DMS 273 (cell line): ENCODE measurements at regions not wholly inside any gene's neighbourhood (a gene's known extent, or its start where the extent isn't known, plus 50 kb on each side); places are given as distances from the start of the nearest gene placed in this dataset.
"Not testable (repeated sequence)": the region's sequence is repeated elsewhere in the genome, so short reads cannot be mapped to it uniquely, and the experiment has no call there.

ENCODE experiments used
- DNase-seq: peaks from one replicate; lab custom pipeline; 2025; ENCODE audit not compliant: unreplicated experiment; lab: John Stamatoyannopoulos, UW

DNA sequence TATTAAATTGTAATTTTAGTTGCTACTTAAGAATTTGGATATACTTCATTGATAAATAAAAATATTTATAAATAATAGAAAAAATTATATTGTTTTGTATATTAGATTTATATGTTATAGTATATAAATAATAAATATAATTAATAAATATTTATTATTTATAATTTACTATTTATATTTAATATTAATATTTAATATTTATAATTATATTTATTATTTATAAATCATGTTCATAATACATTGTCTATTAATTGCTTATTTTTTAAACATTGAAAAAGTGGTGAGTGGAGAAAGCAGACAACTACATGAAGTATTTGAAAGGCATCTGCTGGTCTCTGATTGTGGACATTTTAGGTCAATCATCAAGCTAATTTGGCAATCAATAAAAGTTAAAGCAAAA, 464.5 kb downstream of the MMUT start:
- DNase-seq: no peak

DNA sequence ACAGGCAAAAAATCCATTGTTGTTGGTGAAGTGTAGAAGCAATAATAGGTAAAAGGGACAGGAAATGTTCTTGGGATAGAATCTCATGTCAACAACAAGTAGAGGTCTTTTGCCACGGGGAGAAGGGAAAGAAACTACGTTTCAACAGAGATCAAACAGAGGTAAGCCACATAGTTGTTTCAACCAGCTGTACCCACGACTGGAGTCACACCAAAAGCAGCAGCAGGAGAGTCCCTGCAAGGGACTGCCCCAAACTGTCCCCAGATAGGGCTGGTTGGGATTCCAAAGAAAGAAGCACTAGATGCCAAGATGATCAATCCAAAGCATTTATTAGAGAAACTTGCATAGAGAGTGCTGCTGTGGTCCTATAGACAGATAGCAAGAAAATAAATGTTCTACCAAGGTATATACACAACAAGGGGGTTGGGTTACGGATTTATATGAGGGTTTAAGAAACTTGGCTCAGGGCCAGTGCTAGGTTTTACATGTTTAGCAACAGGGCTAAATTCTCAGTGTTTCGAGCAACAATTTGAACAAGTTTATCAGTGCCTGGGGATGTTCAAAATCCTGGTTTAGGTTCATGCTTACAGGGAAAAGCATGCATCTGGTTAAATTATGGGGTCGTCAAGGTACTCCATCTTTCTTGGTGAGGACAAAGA, 466.5 kb downstream of the MMUT start:
- DNase-seq: no peak

- peak; percentile 11 for DNase-seq
Observed at GRCh38 chr6:48994811-48995210, 468.2 kb downstream of the MMUT start.

DNA sequence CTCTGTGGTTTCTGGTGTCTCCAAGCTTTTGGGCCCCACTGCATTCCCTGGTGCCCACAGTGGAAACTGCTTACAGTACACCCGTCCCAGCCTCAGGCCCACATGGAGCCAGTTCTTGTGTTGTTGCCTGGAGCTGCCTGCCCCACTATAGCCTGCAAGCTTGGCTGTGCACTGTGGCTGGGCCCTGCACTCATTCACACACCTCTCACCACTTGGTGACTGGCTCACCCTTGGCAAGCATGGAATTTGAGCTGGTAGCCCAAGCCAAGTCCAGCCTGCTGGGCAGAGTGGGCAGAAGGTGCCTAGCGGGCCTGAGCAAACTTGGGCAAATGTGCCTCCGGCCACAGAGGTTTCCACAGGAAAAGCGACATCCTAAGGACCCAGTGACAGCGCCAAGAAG, 472.3 kb downstream of the MMUT start:
- no peak for DNase-seq

- no peak for DNase-seq
Observed at GRCh38 chr6:48986845-48987244, 476.2 kb downstream of the MMUT start.

DNA sequence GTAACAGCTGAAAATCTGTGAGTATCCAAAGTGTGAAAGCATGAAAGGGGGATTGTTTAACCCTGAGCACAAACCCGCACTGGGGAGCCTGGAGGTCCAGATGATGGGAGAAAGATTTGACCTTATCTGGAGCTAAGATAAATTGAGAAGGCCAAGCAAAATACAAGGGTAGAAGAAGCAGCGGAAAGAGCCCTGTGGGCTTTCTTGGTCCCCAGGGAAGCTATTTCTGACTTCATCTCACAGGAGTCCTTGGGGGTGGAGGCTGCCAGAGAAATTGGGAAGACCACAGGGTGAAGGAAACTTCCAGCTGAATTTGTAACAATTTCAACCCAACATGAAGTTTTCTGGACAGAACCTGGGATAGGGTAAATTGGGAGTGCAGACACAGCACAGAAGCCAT, 476.9 kb downstream of the MMUT start:
- no peak for DNase-seq

- DNase-seq: no peak
Observed at GRCh38 chr6:48985025-48985424, 478.0 kb downstream of the MMUT start.

GRCh38 chr6:48983968-48984367, 479.1 kb downstream of the MMUT start:
- DNase-seq: not testable (repeated sequence)

DNA sequence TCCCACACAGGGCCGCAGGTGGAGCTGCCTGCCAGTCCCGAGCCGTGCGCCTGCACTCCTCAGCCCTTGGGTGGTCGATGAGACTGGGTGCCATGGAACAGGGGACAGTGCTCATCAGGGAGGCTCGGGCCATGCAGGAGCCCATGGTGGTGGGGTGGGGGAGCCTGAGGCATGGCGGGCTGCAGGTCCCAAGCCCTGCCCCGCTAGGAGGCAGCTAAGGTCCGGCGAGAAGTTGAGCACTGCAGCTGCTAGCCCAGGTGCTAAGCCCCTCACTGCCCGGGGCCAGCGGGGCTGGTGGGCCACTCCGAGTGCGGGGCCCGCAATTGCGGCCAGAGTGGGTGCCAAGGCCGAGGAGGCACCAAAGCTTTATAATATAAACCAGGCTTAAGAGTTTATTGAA, 479.7 kb downstream of the MMUT start:
- no peak for DNase-seq

- DNase-seq: no peak
Observed at GRCh38 chr6:48979806-48980205, 483.2 kb downstream of the MMUT start.

GRCh38 chr6:48979085-48979484, 484.0 kb downstream of the MMUT start:
- no peak for DNase-seq

GRCh38 chr6:48978016-48978415, 485.0 kb downstream of the MMUT start:
- DNase-seq: no peak

DNA sequence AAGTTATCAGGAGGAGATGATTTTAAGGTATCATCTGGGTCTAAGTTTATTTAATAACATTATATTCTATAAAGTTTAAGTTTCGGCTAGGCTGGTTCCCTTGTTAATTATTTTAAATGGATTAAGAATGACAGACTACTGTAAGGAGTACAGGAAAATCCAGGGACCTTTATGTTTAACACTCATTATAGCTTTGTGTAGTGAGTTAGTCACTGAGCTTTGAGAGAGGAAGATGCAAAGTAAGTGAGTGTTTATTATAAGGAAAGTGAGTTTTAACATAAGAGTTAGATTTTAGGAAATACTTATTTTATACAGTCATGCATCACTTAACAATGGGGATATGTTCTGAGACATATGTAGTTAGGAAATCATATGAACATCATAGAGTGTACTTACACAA, 485.5 kb downstream of the MMUT start:
- DNase-seq: no peak

DNA sequence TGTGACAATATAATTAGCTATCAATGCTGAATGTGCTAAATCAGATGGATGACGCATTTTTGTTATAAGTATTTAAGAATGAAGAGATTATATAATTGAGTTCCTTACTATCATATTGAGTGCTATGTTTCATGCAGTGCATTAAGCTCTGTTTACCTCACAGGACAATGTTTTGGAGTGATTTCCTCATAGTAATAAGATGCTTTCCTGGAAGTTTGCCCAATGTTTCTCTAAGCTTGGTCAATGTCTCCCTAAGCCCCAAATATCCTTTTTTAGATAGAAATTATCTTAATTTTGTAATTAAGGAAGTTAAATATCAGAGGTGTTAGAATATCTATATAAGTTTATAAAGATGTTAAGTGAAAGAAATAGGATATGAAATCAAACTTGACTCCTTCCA, 489.6 kb downstream of the MMUT start:
- no peak for DNase-seq

GRCh38 chr6:48961781-48962415, 501.2 kb downstream of the MMUT start:
- DNase-seq: no peak

GRCh38 chr6:48959251-48960060, 503.6 kb downstream of the MMUT start:
- DNase-seq: no peak

DNA sequence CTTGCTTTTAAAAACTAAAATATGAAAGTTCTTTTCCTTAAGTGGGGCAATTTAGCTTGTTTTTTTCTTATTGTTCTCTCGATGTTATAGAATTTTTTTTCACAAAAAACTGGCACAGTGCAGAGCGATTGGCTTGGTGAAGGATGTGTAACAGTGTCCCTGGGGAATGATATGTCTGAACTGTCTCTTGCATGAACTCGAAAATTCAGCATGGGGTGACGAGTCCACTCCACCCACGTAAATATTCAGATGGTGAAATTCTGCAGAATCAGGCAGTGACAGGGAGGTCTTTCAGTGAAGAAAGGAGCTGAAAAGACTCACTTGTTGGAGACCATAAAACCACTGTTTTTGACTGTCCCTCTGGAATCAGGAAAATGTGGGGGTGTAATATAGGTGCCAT, 505.3 kb downstream of the MMUT start:
- no peak for DNase-seq

- no peak for DNase-seq
Observed at GRCh38 chr6:48951917-48952316, 511.1 kb downstream of the MMUT start.

- DNase-seq: peak; percentile 89
Observed at GRCh38 chr6:48944276-48944675, 518.8 kb downstream of the MMUT start.

DNA sequence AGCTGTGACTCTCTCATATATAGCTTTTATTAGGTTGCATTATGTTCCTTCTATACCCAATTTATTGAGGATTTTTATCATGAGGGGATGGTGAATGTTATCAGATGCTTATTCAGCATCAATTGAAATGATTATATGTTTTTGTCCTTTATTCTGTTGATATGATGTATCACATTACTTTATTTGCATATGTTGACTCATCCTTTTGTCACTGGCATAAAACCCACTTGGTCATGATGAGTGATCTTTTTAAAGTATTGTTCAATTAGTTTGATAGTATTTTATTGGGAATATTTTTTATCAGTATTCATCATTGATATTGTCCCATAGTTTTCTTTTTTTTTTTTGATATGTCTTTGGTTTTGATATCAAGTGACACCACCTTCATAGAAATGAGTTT, 529.9 kb downstream of the MMUT start:
- no peak for DNase-seq

- DNase-seq: no peak
Observed at GRCh38 chr6:48928937-48929336, 534.1 kb downstream of the MMUT start.

DNA sequence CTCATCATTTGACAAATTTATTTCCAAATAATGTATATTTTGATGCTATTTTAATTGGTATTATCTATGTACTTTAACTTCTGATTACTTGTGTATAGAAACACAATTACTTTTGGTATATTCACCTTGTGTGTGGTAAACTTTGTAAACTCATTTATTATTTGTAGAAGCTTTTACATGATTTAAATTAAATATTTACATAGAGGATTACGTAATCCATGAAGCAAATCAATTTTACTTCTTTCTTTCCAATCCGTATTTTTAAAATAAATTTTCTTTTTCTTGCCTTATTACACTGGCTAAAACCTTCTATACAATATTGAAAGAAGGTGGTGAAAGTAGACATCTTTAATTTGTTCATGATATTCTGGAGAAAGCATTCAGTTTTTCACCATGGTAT, 540.2 kb downstream of the MMUT start:
- DNase-seq: no peak
